IMR-90 (cell line): ENCODE measurements at regions not wholly inside any gene's neighbourhood (a gene's known extent, or its start where the extent isn't known, plus 50 kb on each side); places are given as distances from the start of the nearest gene placed in this dataset.

Experiments used
- ATAC-seq: fragments of 200-7000 bp; cut with Tn5 transposase; 2 replicates; pipeline ENCODE4 v1.9.1; 2020; ENCODE audit warnings: low read depth, mild to moderate bottlenecking, moderate library complexity
- BruUV-seq: library from RNA; stranded (reverse); fragments of 400-500 nt; replicated peaks from 2 replicates; lab custom pipeline; 2021; lab: Mats Ljungman, UMichigan
- CTCF ChIA-PET: fragments of 300-600 bp; formaldehyde crosslinking; extraction: SDS; loops from one replicate; lab custom pipeline; 2021; ENCODE audit warnings: antibody characterized with exemption; lab: Yijun Ruan, JAX
- POLR2A ChIA-PET: fragments of 300-600 bp; sonication (Branson Sonifier 250); formaldehyde crosslinking; loops from one replicate; lab custom pipeline; 2022; ENCODE audit warnings: antibody characterized with exemption; ENCODE audit not compliant: unreplicated experiment; lab: Charles Lee
- DNase-seq: peaks from one replicate; pipeline ENCODE4 v3.0.0; 2013
- H2AFZ ChIP-seq: replicated peaks from 2 replicates; pipeline ENCODE3; 2013; ENCODE audit warnings: low read length, mild to moderate bottlenecking; ENCODE audit not compliant: poor library complexity
- H2AK5ac ChIP-seq: 2 replicates; pipeline ENCODE4 v1.6.1; 2013; ENCODE audit warnings: low read depth, low read length, inconsistent platforms
- H2AK9ac ChIP-seq: replicated peaks from 2 replicates; pipeline ENCODE3; 2013; ENCODE audit warnings: mild to moderate bottlenecking, low read depth, low read length, moderate library complexity; ENCODE audit not compliant: poor library complexity
- H2BK120ac ChIP-seq: 2 replicates; pipeline ENCODE4 v1.6.1; 2013; ENCODE audit warnings: low read depth, low read length, inconsistent platforms
- H2BK15ac ChIP-seq: 3 replicates; pipeline ENCODE4 v1.6.1; 2013; ENCODE audit warnings: low read depth, low read length, inconsistent platforms
- H2BK20ac ChIP-seq: 2 replicates; pipeline ENCODE4 v1.6.1; 2013; ENCODE audit warnings: low read depth, mild to moderate bottlenecking, inconsistent platforms, low read length, moderate library complexity
- H2BK5ac ChIP-seq: 2 replicates; pipeline ENCODE4 v1.6.1; 2013; ENCODE audit warnings: mild to moderate bottlenecking, low read depth, low read length, inconsistent platforms; ENCODE audit not compliant: poor library complexity, severe bottlenecking
- H3K14ac ChIP-seq: replicated peaks from 2 replicates; pipeline ENCODE4 v1.6.1; 2013; ENCODE audit warnings: low read depth, low read length, inconsistent platforms
- H3K18ac ChIP-seq: 2 replicates; pipeline ENCODE4 v1.6.1; 2013; ENCODE audit warnings: low read depth, low read length, control low read depth
- H3K23ac ChIP-seq: 2 replicates; pipeline ENCODE4 v1.6.1; 2013; ENCODE audit warnings: low read depth, low read length, inconsistent platforms
- H3K27ac ChIP-seq: 2 replicates; pipeline ENCODE4 v1.5.1; 2013; ENCODE audit warnings: mild to moderate bottlenecking, control low read depth, low read length; ENCODE audit not compliant: insufficient read depth
- H3K27me3 ChIP-seq: 2 replicates; pipeline ENCODE4 v1.6.1; 2013; ENCODE audit warnings: low read length; ENCODE audit not compliant: control insufficient read depth, insufficient read depth
- H3K36me3 ChIP-seq: 2 replicates; pipeline ENCODE4 v1.6.1; 2013; ENCODE audit warnings: low read length, mixed read lengths; ENCODE audit not compliant: control insufficient read depth, insufficient read depth
- H3K4ac ChIP-seq: 2 replicates; pipeline ENCODE4 v1.6.1; 2013; ENCODE audit warnings: low read depth, low read length, inconsistent platforms
- H3K4me1 ChIP-seq: 2 replicates; pipeline ENCODE4 v1.6.1; 2013; ENCODE audit warnings: low read length, mixed read lengths; ENCODE audit not compliant: control insufficient read depth, insufficient read depth
- H3K4me2 ChIP-seq: 2 replicates; pipeline ENCODE4 v1.6.1; 2013; ENCODE audit warnings: low read depth, mild to moderate bottlenecking, control low read depth, low read length, moderate library complexity
- H3K4me3 ChIP-seq: 2 replicates; pipeline ENCODE4 v1.5.1; 2013; ENCODE audit warnings: low read depth, mild to moderate bottlenecking, control low read depth, low read length, moderate library complexity; ENCODE audit not compliant: insufficient read depth
- H3K56ac ChIP-seq: 2 replicates; pipeline ENCODE4 v1.6.1; 2013; ENCODE audit warnings: low read length, inconsistent platforms; ENCODE audit not compliant: insufficient read depth; ENCODE audit errors: extremely low read depth
- H3K79me1 ChIP-seq, 2 experiments: 2 replicates each; pipeline ENCODE4 v1.6.1; 2013; ENCODE audit warnings: low read length in 2 of 2, inconsistent platforms in 1 of 2, low read depth in 1 of 2
- H3K9ac ChIP-seq: 2 replicates; pipeline ENCODE4 v1.6.1; 2013; ENCODE audit warnings: low read depth, low read length, control low read depth
- H3K9me1 ChIP-seq: 2 replicates; pipeline ENCODE4 v1.6.1; 2013; ENCODE audit warnings: low read length, inconsistent platforms; ENCODE audit not compliant: insufficient read depth
- H3K9me3 ChIP-seq: 2 replicates; pipeline ENCODE4 v1.6.1; 2013; ENCODE audit warnings: low read length; ENCODE audit not compliant: control insufficient read depth, insufficient read depth
- H4K20me1 ChIP-seq: 2 replicates; pipeline ENCODE4 v1.6.1; 2013; ENCODE audit warnings: low read length, inconsistent platforms; ENCODE audit not compliant: insufficient read depth
- H4K5ac ChIP-seq: 2 replicates; pipeline ENCODE4 v1.6.1; 2013; ENCODE audit warnings: mild to moderate bottlenecking, low read depth, low read length, control low read depth
- H4K8ac ChIP-seq, 2 experiments: 2 replicates each; pipeline ENCODE4 v1.6.1; 2013; ENCODE audit warnings: low read depth in 2 of 2, low read length in 2 of 2, control low read depth in 1 of 2, inconsistent platforms in 1 of 2
- H4K91ac ChIP-seq: 2 replicates; pipeline ENCODE4 v1.6.1; 2013; ENCODE audit warnings: low read depth, low read length, inconsistent platforms; ENCODE audit not compliant: insufficient read depth
- BHLHE40 ChIP-seq: fragments of 150-350 bp; IDR thresholded peaks from 2 replicates; pipeline ENCODE4 v1.6.1; 2016; ENCODE audit warnings: mild to moderate bottlenecking, low read depth, low read length
- CEBPB ChIP-seq: IDR thresholded peaks from 2 replicates; pipeline ENCODE4 v1.6.1; 2012; ENCODE audit warnings: low read depth, low read length, improper control_type of control experiment
- CHD1 ChIP-seq: IDR thresholded peaks from 2 replicates; pipeline ENCODE4 v1.6.1; 2012; ENCODE audit warnings: low read depth, low read length, improper control_type of control experiment
- CTCF ChIP-seq: conservative IDR thresholded peaks from 2 replicates; pipeline ENCODE4 v1.5.1; 2012; ENCODE audit warnings: mild to moderate bottlenecking, low read depth, low read length, improper control_type of control experiment
- FOS ChIP-seq: fragments of 150-350 bp; IDR thresholded peaks from 2 replicates; pipeline ENCODE4 v1.6.1; 2016; ENCODE audit warnings: low read depth, low read length
- MAFK ChIP-seq: IDR thresholded peaks from 2 replicates; pipeline ENCODE4 v1.6.1; 2012; ENCODE audit warnings: low read depth, low read length, improper control_type of control experiment
- MAZ ChIP-seq: IDR thresholded peaks from 2 replicates; pipeline ENCODE4 v1.6.1; 2012; ENCODE audit warnings: low read depth, mild to moderate bottlenecking, low read length, improper control_type of control experiment, moderate library complexity, borderline replicate concordance
- MXI1 ChIP-seq: IDR thresholded peaks from 2 replicates; pipeline ENCODE4 v1.6.1; 2012; ENCODE audit warnings: low read depth, mild to moderate bottlenecking, low read length, moderate library complexity, borderline replicate concordance
- NFE2L2 ChIP-seq: fragments of 150-350 bp; IDR thresholded peaks from 2 replicates; pipeline ENCODE4 v1.6.1; 2016; ENCODE audit warnings: low read depth, mild to moderate bottlenecking, low read length
- POLR2A ChIP-seq: IDR thresholded peaks from 2 replicates; pipeline ENCODE4 v1.6.1; 2012; ENCODE audit warnings: mild to moderate bottlenecking, low read depth, low read length
- RAD21 ChIP-seq: IDR thresholded peaks from 2 replicates; pipeline ENCODE4 v1.6.1; 2012; ENCODE audit warnings: low read length, improper control_type of control experiment
- RCOR1 ChIP-seq: IDR thresholded peaks from 2 replicates; pipeline ENCODE4 v1.6.1; 2012; ENCODE audit warnings: mild to moderate bottlenecking, low read length, improper control_type of control experiment; ENCODE audit not compliant: insufficient replicate concordance
- RFX5 ChIP-seq: IDR thresholded peaks from 2 replicates; pipeline ENCODE4 v1.8.0; 2012; ENCODE audit warnings: low read depth, mild to moderate bottlenecking, low read length, moderate library complexity
- SMC3 ChIP-seq: fragments of 150-350 bp; IDR thresholded peaks from 2 replicates; pipeline ENCODE4 v1.6.1; 2016; ENCODE audit warnings: low read depth, mild to moderate bottlenecking, antibody characterized with exemption, low read length, moderate library complexity
- WGBS, 2 experiments: methylation state at CpG; one replicate each; pipeline versions ENCODE4 v1.1.5 to v1.1.7; 2013; ENCODE audit warnings: missing lambda C conversion rate in 2 of 2; ENCODE audit not compliant: insufficient read length in 1 of 2; ENCODE audit errors: extremely low coverage in 2 of 2; 5-methylcytosine and 5-hydroxymethylcytosine counted together
- dilution Hi-C: fragments of 300-500 bp; cut with HindIII; formaldehyde crosslinking; loops from one replicate; pipeline ENCODE4 v1.14.3; 2018; ENCODE audit warnings: low sequenced_read_pairs; ENCODE audit not compliant: unreplicated experiment
- in situ Hi-C: fragments of 300-500 bp; cut with MboI; formaldehyde crosslinking; loops from 3 replicates; pipeline ENCODE4 v1.14.3; 2019; ENCODE audit warnings: low sequenced_read_pairs, inconsistent platforms, mixed read lengths
- intact Hi-C: fragments of 100-400 bp; cut with micrococcal nuclease; formaldehyde crosslinking; loops from 2 replicates; pipeline ENCODE4 v1.10.0; 2022
- TF ChIP-seq, protein P1 (sequence below): fragments of 150-350 bp; IDR thresholded peaks from 2 replicates; pipeline ENCODE4 v1.6.1; 2016; ENCODE audit warnings: low read depth, mild to moderate bottlenecking, low read length, moderate library complexity, borderline replicate concordance
- TF ChIP-seq, protein P2 (sequence below): fragments of 150-350 bp; IDR thresholded peaks from 2 replicates; pipeline ENCODE4 v1.6.1; 2017; ENCODE audit warnings: mild to moderate bottlenecking, antibody characterized with exemption, low read length, low read depth

DNA sequence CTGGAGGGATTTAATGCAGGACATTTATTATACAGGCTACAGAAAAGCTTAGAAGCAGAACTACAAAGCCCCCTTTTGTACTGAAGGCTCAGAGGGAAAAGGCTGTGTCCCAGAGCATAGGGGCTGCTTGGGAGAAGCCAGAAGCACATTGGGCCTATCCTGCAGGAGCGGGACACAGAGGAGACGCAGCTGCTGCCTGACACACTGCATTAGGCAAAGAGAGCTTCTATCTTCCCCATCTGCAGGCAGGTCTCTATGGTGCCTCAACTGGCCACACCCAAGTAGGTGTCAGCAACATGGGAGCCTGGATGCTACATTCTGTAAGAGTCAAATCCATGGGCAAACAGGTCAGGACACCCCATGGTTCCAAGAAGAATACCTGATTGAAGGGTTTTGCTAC, 595.9 kb downstream of the AJAP1 start:
- Histone ChIP-seq H2BK120ac (no peak overlapping the region), H3K9ac (no peak overlapping the region), H3K4ac (no peak overlapping the region), H3K56ac (no peak overlapping the region), H4K5ac (no peak overlapping the region), H3K4me2 (no peak overlapping the region), H3K23ac (no peak overlapping the region), H3K9me1 (no peaks in the 10 kb centered on the region), H4K8ac (no peak overlapping the region), H3K79me1 (no peaks in the 10 kb centered on the region), H3K4me1 (no peaks in the 10 kb centered on the region), H3K18ac (no peak overlapping the region), H3K9me3 (peaks cover 24% of the 10 kb centered on the region), H2AK9ac (no peak overlapping the region), H2BK15ac (no peak overlapping the region), H2AFZ (no peak overlapping the region), H3K14ac (no peak overlapping the region), H3K27ac (no peak overlapping the region), H2BK5ac (no peak overlapping the region), H3K4me3 (no peak overlapping the region), H2AK5ac (no peak overlapping the region), H2BK20ac (no peak overlapping the region), H3K27me3 (no peaks in the 10 kb centered on the region), H3K36me3 (no peaks in the 10 kb centered on the region), H4K20me1 (no peaks in the 10 kb centered on the region), H4K91ac (no peak overlapping the region)
- in situ Hi-C loops (no loop called here), dilution Hi-C loops (no loop called here), intact Hi-C loops (no loop called here)
- CTCF ChIA-PET, result no interaction called here
- POLR2A ChIA-PET, result no interaction called here
- DNase-seq, result no peak
- WGBS, 2 experiments, result no CpG with 5 or more reads among the region's 2 CpGs
- TF ChIP-seq RFX5, result no peak
- no peak for TF ChIP-seq RAD21
- no peak for TF ChIP-seq SMC3
- TF ChIP-seq CTCF, result no peak
- TF ChIP-seq CHD1, result no peak
- no peak for TF ChIP-seq POLR2A
- no peak for TF ChIP-seq MAFK
- TF ChIP-seq NFE2L2, result no peak
- TF ChIP-seq, protein P1, sequence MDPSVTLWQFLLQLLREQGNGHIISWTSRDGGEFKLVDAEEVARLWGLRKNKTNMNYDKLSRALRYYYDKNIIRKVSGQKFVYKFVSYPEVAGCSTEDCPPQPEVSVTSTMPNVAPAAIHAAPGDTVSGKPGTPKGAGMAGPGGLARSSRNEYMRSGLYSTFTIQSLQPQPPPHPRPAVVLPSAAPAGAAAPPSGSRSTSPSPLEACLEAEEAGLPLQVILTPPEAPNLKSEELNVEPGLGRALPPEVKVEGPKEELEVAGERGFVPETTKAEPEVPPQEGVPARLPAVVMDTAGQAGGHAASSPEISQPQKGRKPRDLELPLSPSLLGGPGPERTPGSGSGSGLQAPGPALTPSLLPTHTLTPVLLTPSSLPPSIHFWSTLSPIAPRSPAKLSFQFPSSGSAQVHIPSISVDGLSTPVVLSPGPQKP, result no peak
- TF ChIP-seq, protein P2, sequence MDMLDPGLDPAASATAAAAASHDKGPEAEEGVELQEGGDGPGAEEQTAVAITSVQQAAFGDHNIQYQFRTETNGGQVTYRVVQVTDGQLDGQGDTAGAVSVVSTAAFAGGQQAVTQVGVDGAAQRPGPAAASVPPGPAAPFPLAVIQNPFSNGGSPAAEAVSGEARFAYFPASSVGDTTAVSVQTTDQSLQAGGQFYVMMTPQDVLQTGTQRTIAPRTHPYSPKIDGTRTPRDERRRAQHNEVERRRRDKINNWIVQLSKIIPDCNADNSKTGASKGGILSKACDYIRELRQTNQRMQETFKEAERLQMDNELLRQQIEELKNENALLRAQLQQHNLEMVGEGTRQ, result no peak
- TF ChIP-seq RCOR1, result no peak
- no peak for TF ChIP-seq BHLHE40
- no peak for TF ChIP-seq CEBPB
- TF ChIP-seq FOS, result no peak
- TF ChIP-seq MAZ, result no peak
- TF ChIP-seq MXI1, result no peak
- BruUV-seq, result no TSS peak
- ATAC-seq, result no peak
